GM12892 (cell line): ENCODE measurements at regions not wholly inside any gene's neighbourhood (a gene's known extent, or its start where the extent isn't known, plus 50 kb on each side); places are given as distances from the start of the nearest gene placed in this dataset.

ENCODE experiments used
- POLR2A ChIP-seq: IDR thresholded peaks from 2 replicates; pipeline ENCODE4 v1.6.1; 2011; ENCODE audit warnings: low read depth, low read length, control low read depth
- POLR2AphosphoS5 ChIP-seq: IDR thresholded peaks from 2 replicates; pipeline ENCODE4 v1.6.1; 2011; ENCODE audit warnings: low read depth, low read length, control low read depth
- TAF1 ChIP-seq: IDR thresholded peaks from 2 replicates; pipeline ENCODE4 v1.6.1; 2011; ENCODE audit warnings: low read depth, mild to moderate bottlenecking, control low read depth, low read length, borderline replicate concordance

- TF ChIP-seq POLR2AphosphoS5: no peak
- no peak for TF ChIP-seq POLR2A
- no peak for TF ChIP-seq TAF1
These were observed 428.8 kb downstream of the CDK5RAP2 start for GRCh38 chr9:120151149-120151548.
